SK-N-SH (cell line): ENCODE measurements at regions not wholly inside any gene's neighbourhood (a gene's known extent, or its start where the extent isn't known, plus 50 kb on each side); places are given as distances from the start of the nearest gene placed in this dataset.

Source experiments
- CTCF ChIA-PET: fragments of 300-600, 350-600 bp; formaldehyde crosslinking; extraction: SDS; loops from one replicate; lab custom pipeline; 2021; lab: Yijun Ruan, JAX
- POLR2A ChIA-PET: fragments of 350-600 bp; sonication (Branson Sonifier 250); formaldehyde crosslinking; extraction: SDS; loops from one replicate; lab custom pipeline; 2020; ENCODE audit warnings: antibody characterized with exemption, inconsistent platforms; lab: Yijun Ruan, JAX
- DNase-seq: peaks from one replicate; pipeline ENCODE4 v3.0.0; 2012
- H2AFZ ChIP-seq: fragments of 200-600 bp; sonication (generic); 2 replicates; pipeline ENCODE4 v1.8.1; 2016; ENCODE audit warnings: antibody characterized with exemption, mild to moderate bottlenecking, low read depth
- H3F3A ChIP-seq: fragments of 200-600 bp; sonication (generic); replicated peaks from 2 replicates; pipeline ENCODE3; 2016; ENCODE audit warnings: antibody characterized with exemption, mild to moderate bottlenecking; ENCODE audit not compliant: insufficient read depth
- H3K27ac ChIP-seq, 2 experiments: fragments of 200-500 bp in 1 of 2; fragments of 200-600 bp in 1 of 2; sonication (Bioruptor generic) in 1 of 2; sonication (generic), shearing (Covaris generic) in 1 of 2; 2 replicates each; pipeline versions ENCODE4 v1.5.1 to v1.6.1; 2014 to 2016; ENCODE audit warnings: low read depth in 2 of 2, inconsistent platforms in 1 of 2, low read length in 1 of 2, mild to moderate bottlenecking in 1 of 2, mixed read lengths in 1 of 2
- H3K27me3 ChIP-seq: fragments of 200-600 bp; sonication (generic), shearing (Covaris generic); 2 replicates; pipeline ENCODE4 v1.6.1; 2016; ENCODE audit warnings: mixed run types; ENCODE audit not compliant: insufficient read depth
- H3K36me3 ChIP-seq, 2 experiments: fragments of 200-500 bp in 1 of 2; fragments of 200-600 bp in 1 of 2; sonication (Bioruptor generic) in 1 of 2; sonication (generic) in 1 of 2; replicated peaks in 1 of 2; 2 replicates each; pipeline versions ENCODE3 to v1.5.1; 2014 to 2016; ENCODE audit warnings: low read length in 1 of 2, mild to moderate bottlenecking in 1 of 2; ENCODE audit not compliant: insufficient read depth in 2 of 2, control insufficient read depth in 1 of 2
- H3K4me1 ChIP-seq, 2 experiments: fragments of 200-500 bp in 1 of 2; fragments of 200-600 bp in 1 of 2; sonication (Bioruptor generic) in 1 of 2; sonication (generic), shearing (Covaris generic) in 1 of 2; 2 replicates each; pipeline versions ENCODE4 v1.5.1 to v1.6.1; 2014 to 2016; ENCODE audit warnings: low read depth in 1 of 2, low read length in 1 of 2, mixed run types in 1 of 2; ENCODE audit not compliant: insufficient read depth in 2 of 2, control insufficient read depth in 1 of 2
- H3K4me2 ChIP-seq: fragments of 200-600 bp; sonication (generic), shearing (Covaris generic); 2 replicates; pipeline ENCODE4 v1.6.1; 2017; ENCODE audit warnings: mixed run types
- H3K4me3 ChIP-seq, 2 experiments: fragments of 200-500 bp in 1 of 2; fragments of 200-600 bp in 1 of 2; sonication (Bioruptor generic) in 1 of 2; sonication (generic), shearing (Covaris generic) in 1 of 2; 2 replicates each; pipeline versions ENCODE4 v1.5.1 to v1.8.1; 2014 to 2016; ENCODE audit warnings: low read depth in 2 of 2, inconsistent platforms in 1 of 2, low read length in 1 of 2, mild to moderate bottlenecking in 1 of 2, mixed read lengths in 1 of 2, moderate library complexity in 1 of 2
- H3K79me2 ChIP-seq: fragments of 200-600 bp; sonication (generic); 2 replicates; pipeline ENCODE4 v1.8.1; 2017; ENCODE audit warnings: mild to moderate bottlenecking; ENCODE audit not compliant: insufficient read depth
- H3K9ac ChIP-seq: fragments of 200-600 bp; sonication (generic); 2 replicates; pipeline ENCODE4 v1.6.1; 2017; ENCODE audit warnings: mixed run types
- H3K9me2 ChIP-seq: fragments of 200-600 bp; sonication (generic); 2 replicates; pipeline ENCODE4 v1.6.1; 2017; ENCODE audit warnings: mixed run types
- H3K9me3 ChIP-seq: fragments of 200-600 bp; sonication (generic); 2 replicates; pipeline ENCODE4 v1.6.1; 2017; ENCODE audit warnings: mixed run types, mild to moderate bottlenecking, moderate library complexity
- H4K20me1 ChIP-seq: fragments of 200-600 bp; sonication (generic); 2 replicates; pipeline ENCODE4 v1.6.1; 2017; ENCODE audit warnings: mild to moderate bottlenecking, mixed run types; ENCODE audit not compliant: insufficient read depth
- CHD2 ChIP-seq: fragments of 150-350 bp; IDR thresholded peaks from 2 replicates; pipeline ENCODE4 v1.6.1; 2018; ENCODE audit warnings: low read length; ENCODE audit not compliant: partially characterized antibody
- ELF1 ChIP-seq: IDR thresholded peaks from 2 replicates; pipeline ENCODE4 v1.4.0; 2012
- EZH2phosphoT487 ChIP-seq: fragments of 200-600 bp; sonication (generic); IDR thresholded peaks from 2 replicates; pipeline ENCODE4 v1.6.1; 2017; ENCODE audit warnings: low read depth, mixed run types, mild to moderate bottlenecking, antibody characterized with exemption, moderate library complexity, borderline replicate concordance
- FOSL2 ChIP-seq: IDR thresholded peaks from 2 replicates; pipeline ENCODE4 v1.4.0; 2012; ENCODE audit warnings: low read depth, mild to moderate bottlenecking, moderate library complexity, borderline replicate concordance
- GABPA ChIP-seq: IDR thresholded peaks from 2 replicates; pipeline ENCODE4 v1.4.0; 2012; ENCODE audit warnings: low read depth, mild to moderate bottlenecking
- JUND ChIP-seq: IDR thresholded peaks from 2 replicates; pipeline ENCODE4 v1.4.0; 2012
- MXI1 ChIP-seq: IDR thresholded peaks from 2 replicates; pipeline ENCODE4 v1.6.1; 2012; ENCODE audit warnings: mild to moderate bottlenecking, low read depth, low read length, improper control_type of control experiment
- NFIC ChIP-seq: IDR thresholded peaks from 2 replicates; pipeline ENCODE4 v1.4.0; 2012; ENCODE audit warnings: borderline replicate concordance
- POLR2AphosphoS5 ChIP-seq: IDR thresholded peaks from 2 replicates; pipeline ENCODE4 v1.6.1; 2012; ENCODE audit warnings: low read depth, low read length
- RFX5 ChIP-seq: IDR thresholded peaks from 2 replicates; pipeline ENCODE4 v1.6.1; 2012; ENCODE audit warnings: mild to moderate bottlenecking, improper control_type of control experiment, low read length
- SIN3A ChIP-seq: IDR thresholded peaks from 2 replicates; pipeline ENCODE4 v1.6.1; 2012; ENCODE audit warnings: low read depth, mild to moderate bottlenecking, low read length, moderate library complexity, borderline replicate concordance
- SMC3 ChIP-seq: IDR thresholded peaks from 2 replicates; pipeline ENCODE4 v1.6.1; 2012; ENCODE audit warnings: low read depth, low read length, improper control_type of control experiment
- TAF1 ChIP-seq: IDR thresholded peaks from 2 replicates; pipeline ENCODE4 v1.6.1; 2012; ENCODE audit warnings: low read depth, mild to moderate bottlenecking, low read length, moderate library complexity, borderline replicate concordance
- TCF12 ChIP-seq: IDR thresholded peaks from 2 replicates; pipeline ENCODE4 v1.4.0; 2012
- WGBS: methylation state at CpG from one replicate; pipeline ENCODE4 v1.1.6; 2017; ENCODE audit warnings: low lambda C conversion rate; 5-methylcytosine and 5-hydroxymethylcytosine counted together
- TF ChIP-seq, protein P1 (sequence below): IDR thresholded peaks from 2 replicates; pipeline ENCODE4 v1.6.1; 2012; ENCODE audit warnings: mild to moderate bottlenecking, low read depth, low read length, moderate library complexity
- TF ChIP-seq, protein P2 (sequence below): IDR thresholded peaks from 2 replicates; pipeline ENCODE4 v1.4.0; 2012; ENCODE audit warnings: low read depth
- TF ChIP-seq, protein P3 (sequence below): fragments of 200-600 bp; sonication (generic); IDR thresholded peaks from 2 replicates; pipeline ENCODE4 v1.6.1; 2017; ENCODE audit warnings: antibody characterized with exemption, mild to moderate bottlenecking, moderate library complexity
- TF ChIP-seq, protein P4 (sequence below): IDR thresholded peaks from 2 replicates; pipeline ENCODE4 v1.4.0; 2012; ENCODE audit warnings: low read depth, borderline replicate concordance
- TF ChIP-seq, protein P5 (sequence below): IDR thresholded peaks from 2 replicates; pipeline ENCODE4; 2012
- TF ChIP-seq, protein P6 (sequence below): IDR thresholded peaks from 2 replicates; pipeline ENCODE4 v1.4.0; 2012; ENCODE audit warnings: low read depth, borderline replicate concordance

DNA sequence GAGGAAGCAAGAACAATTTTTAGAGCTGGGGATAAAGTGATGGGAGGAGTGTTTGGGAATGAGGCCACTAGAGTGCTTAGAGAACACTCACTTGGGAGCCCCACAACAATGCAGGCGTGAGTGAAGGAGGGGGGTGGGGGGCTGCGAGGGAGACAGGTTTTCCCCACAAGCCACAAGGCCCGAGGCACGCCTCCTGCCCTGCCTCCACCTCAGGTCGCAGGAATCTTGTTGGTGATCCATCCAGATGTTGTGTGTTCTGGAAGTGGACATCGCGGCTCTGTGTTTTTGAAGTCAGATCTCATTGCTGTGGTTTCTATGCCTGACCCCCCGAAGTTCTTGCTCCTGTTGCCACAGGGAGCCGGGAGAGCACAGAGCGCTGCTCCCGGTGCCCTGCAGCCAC, 178.0 kb upstream of the BMPER start (continued):
- TF ChIP-seq, protein P1, sequence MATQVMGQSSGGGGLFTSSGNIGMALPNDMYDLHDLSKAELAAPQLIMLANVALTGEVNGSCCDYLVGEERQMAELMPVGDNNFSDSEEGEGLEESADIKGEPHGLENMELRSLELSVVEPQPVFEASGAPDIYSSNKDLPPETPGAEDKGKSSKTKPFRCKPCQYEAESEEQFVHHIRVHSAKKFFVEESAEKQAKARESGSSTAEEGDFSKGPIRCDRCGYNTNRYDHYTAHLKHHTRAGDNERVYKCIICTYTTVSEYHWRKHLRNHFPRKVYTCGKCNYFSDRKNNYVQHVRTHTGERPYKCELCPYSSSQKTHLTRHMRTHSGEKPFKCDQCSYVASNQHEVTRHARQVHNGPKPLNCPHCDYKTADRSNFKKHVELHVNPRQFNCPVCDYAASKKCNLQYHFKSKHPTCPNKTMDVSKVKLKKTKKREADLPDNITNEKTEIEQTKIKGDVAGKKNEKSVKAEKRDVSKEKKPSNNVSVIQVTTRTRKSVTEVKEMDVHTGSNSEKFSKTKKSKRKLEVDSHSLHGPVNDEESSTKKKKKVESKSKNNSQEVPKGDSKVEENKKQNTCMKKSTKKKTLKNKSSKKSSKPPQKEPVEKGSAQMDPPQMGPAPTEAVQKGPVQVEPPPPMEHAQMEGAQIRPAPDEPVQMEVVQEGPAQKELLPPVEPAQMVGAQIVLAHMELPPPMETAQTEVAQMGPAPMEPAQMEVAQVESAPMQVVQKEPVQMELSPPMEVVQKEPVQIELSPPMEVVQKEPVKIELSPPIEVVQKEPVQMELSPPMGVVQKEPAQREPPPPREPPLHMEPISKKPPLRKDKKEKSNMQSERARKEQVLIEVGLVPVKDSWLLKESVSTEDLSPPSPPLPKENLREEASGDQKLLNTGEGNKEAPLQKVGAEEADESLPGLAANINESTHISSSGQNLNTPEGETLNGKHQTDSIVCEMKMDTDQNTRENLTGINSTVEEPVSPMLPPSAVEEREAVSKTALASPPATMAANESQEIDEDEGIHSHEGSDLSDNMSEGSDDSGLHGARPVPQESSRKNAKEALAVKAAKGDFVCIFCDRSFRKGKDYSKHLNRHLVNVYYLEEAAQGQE: no peak
- TF ChIP-seq, protein P2, sequence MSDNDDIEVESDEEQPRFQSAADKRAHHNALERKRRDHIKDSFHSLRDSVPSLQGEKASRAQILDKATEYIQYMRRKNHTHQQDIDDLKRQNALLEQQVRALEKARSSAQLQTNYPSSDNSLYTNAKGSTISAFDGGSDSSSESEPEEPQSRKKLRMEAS: no peak
- no peak for TF ChIP-seq GABPA
- TF ChIP-seq POLR2AphosphoS5: no peak
- TF ChIP-seq TAF1: no peak

DNA sequence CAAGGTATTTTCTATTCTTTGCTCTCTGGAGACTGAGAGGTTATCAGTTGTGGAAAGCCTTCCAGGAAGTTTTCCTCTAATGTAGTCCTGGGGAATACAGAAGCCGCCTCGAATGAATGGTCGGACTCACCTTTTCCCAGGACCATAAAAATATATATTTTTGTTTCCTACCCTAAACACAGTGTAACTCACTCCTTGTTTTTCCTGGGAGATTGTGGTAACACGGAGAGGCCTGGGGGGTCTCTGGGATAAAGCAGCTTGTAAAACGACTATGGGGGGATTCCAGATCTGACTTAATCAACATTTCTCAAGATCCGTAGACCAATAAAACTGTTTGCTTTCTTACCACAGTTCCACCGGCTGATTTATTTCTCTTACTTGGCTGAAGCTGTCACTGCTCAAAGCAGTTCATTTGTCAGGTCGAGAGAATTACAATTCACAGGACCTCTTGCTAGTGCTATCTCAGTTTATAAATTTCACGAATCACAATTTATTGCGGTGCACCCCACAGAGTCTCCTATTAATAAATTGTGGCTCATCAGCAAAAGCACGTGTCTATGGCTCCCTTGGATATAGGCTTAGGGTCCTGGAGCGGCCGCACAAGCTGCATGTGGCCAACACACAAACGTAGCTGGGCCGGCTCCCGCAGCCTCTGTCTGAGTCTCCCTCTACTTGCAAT, 176.3 kb upstream of the BMPER start:
- Histone ChIP-seq H3K27me3 (no peaks in the 10 kb centered on the region), H3K36me3 (no peaks in the 10 kb centered on the region), H3K4me1 (peaks cover 0 to 15% of the 10 kb centered on the region in 2 experiments; a peak in 2 of 4 replicates), H3K9ac (no peak overlapping the region), H3K4me2 (no peak overlapping the region), H3K9me3 (no peaks in the 10 kb centered on the region), H3K4me3 (no peak overlapping the region), H3K9me2 (no peaks in the 10 kb centered on the region), H2AFZ (no peak overlapping the region), H3F3A (no peaks in the 10 kb centered on the region), H3K27ac (no peak overlapping the region), H4K20me1 (no peaks in the 10 kb centered on the region), H3K79me2 (no peaks in the 10 kb centered on the region)
- no peak for DNase-seq
- POLR2A ChIA-PET: no interaction called here
- 86% methylated on average over 16 of the region's 16 CpGs for WGBS
- no peak for TF ChIP-seq ELF1
- no peak for TF ChIP-seq JUND
- no peak for TF ChIP-seq FOSL2
- no peak for TF ChIP-seq MXI1
- TF ChIP-seq, protein P2: no peak
- no peak for TF ChIP-seq SMC3
- no peak for TF ChIP-seq NFIC
- no peak for TF ChIP-seq POLR2AphosphoS5
- no peak for TF ChIP-seq SIN3A
- TF ChIP-seq, protein P3, sequence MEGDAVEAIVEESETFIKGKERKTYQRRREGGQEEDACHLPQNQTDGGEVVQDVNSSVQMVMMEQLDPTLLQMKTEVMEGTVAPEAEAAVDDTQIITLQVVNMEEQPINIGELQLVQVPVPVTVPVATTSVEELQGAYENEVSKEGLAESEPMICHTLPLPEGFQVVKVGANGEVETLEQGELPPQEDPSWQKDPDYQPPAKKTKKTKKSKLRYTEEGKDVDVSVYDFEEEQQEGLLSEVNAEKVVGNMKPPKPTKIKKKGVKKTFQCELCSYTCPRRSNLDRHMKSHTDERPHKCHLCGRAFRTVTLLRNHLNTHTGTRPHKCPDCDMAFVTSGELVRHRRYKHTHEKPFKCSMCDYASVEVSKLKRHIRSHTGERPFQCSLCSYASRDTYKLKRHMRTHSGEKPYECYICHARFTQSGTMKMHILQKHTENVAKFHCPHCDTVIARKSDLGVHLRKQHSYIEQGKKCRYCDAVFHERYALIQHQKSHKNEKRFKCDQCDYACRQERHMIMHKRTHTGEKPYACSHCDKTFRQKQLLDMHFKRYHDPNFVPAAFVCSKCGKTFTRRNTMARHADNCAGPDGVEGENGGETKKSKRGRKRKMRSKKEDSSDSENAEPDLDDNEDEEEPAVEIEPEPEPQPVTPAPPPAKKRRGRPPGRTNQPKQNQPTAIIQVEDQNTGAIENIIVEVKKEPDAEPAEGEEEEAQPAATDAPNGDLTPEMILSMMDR: no peak
- TF ChIP-seq EZH2phosphoT487: no peak
- no peak for TF ChIP-seq TCF12
- TF ChIP-seq, protein P4, sequence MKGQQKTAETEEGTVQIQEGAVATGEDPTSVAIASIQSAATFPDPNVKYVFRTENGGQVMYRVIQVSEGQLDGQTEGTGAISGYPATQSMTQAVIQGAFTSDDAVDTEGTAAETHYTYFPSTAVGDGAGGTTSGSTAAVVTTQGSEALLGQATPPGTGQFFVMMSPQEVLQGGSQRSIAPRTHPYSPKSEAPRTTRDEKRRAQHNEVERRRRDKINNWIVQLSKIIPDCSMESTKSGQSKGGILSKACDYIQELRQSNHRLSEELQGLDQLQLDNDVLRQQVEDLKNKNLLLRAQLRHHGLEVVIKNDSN: no peak
- TF ChIP-seq, protein P5, sequence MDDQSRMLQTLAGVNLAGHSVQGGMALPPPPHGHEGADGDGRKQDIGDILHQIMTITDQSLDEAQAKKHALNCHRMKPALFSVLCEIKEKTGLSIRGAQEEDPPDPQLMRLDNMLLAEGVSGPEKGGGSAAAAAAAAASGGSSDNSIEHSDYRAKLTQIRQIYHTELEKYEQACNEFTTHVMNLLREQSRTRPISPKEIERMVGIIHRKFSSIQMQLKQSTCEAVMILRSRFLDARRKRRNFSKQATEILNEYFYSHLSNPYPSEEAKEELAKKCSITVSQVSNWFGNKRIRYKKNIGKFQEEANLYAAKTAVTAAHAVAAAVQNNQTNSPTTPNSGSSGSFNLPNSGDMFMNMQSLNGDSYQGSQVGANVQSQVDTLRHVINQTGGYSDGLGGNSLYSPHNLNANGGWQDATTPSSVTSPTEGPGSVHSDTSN: no peak
- no peak for TF ChIP-seq CHD2
- TF ChIP-seq, protein P6, sequence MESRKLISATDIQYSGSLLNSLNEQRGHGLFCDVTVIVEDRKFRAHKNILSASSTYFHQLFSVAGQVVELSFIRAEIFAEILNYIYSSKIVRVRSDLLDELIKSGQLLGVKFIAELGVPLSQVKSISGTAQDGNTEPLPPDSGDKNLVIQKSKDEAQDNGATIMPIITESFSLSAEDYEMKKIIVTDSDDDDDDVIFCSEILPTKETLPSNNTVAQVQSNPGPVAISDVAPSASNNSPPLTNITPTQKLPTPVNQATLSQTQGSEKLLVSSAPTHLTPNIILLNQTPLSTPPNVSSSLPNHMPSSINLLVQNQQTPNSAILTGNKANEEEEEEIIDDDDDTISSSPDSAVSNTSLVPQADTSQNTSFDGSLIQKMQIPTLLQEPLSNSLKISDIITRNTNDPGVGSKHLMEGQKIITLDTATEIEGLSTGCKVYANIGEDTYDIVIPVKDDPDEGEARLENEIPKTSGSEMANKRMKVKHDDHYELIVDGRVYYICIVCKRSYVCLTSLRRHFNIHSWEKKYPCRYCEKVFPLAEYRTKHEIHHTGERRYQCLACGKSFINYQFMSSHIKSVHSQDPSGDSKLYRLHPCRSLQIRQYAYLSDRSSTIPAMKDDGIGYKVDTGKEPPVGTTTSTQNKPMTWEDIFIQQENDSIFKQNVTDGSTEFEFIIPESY: no peak
- TF ChIP-seq RFX5: no peak
- CTCF ChIA-PET: interaction anchor here (0.9 to 1.6 kb wide), 3 partner anchors 12 to 543 kb away, joined by 3 to 5 read pairs (median 3); no protein-coding TSS in a partner anchor
